SK-N-SH (cell line): ENCODE measurements at regions not wholly inside any gene's neighbourhood (a gene's known extent, or its start where the extent isn't known, plus 50 kb on each side); places are given as distances from the start of the nearest gene placed in this dataset.

Experiments
- CTCF ChIA-PET: fragments of 300-600, 350-600 bp; formaldehyde crosslinking; extraction: SDS; loops from one replicate; lab custom pipeline; 2021; lab: Yijun Ruan, JAX
- POLR2A ChIA-PET: fragments of 350-600 bp; sonication (Branson Sonifier 250); formaldehyde crosslinking; extraction: SDS; loops from one replicate; lab custom pipeline; 2020; ENCODE audit warnings: antibody characterized with exemption, inconsistent platforms; lab: Yijun Ruan, JAX
- DNase-seq: peaks from one replicate; pipeline ENCODE4 v3.0.0; 2012
- H2AFZ ChIP-seq: fragments of 200-600 bp; sonication (generic); 2 replicates; pipeline ENCODE4 v1.8.1; 2016; ENCODE audit warnings: antibody characterized with exemption, mild to moderate bottlenecking, low read depth
- H3F3A ChIP-seq: fragments of 200-600 bp; sonication (generic); replicated peaks from 2 replicates; pipeline ENCODE3; 2016; ENCODE audit warnings: antibody characterized with exemption, mild to moderate bottlenecking; ENCODE audit not compliant: insufficient read depth
- H3K27ac ChIP-seq, 2 experiments: fragments of 200-500 bp in 1 of 2; fragments of 200-600 bp in 1 of 2; sonication (Bioruptor generic) in 1 of 2; sonication (generic), shearing (Covaris generic) in 1 of 2; 2 replicates each; pipeline versions ENCODE4 v1.5.1 to v1.6.1; 2014 to 2016; ENCODE audit warnings: low read depth in 2 of 2, inconsistent platforms in 1 of 2, low read length in 1 of 2, mild to moderate bottlenecking in 1 of 2, mixed read lengths in 1 of 2
- H3K27me3 ChIP-seq: fragments of 200-600 bp; sonication (generic), shearing (Covaris generic); 2 replicates; pipeline ENCODE4 v1.6.1; 2016; ENCODE audit warnings: mixed run types; ENCODE audit not compliant: insufficient read depth
- H3K36me3 ChIP-seq, 2 experiments: fragments of 200-500 bp in 1 of 2; fragments of 200-600 bp in 1 of 2; sonication (Bioruptor generic) in 1 of 2; sonication (generic) in 1 of 2; replicated peaks in 1 of 2; 2 replicates each; pipeline versions ENCODE3 to v1.5.1; 2014 to 2016; ENCODE audit warnings: low read length in 1 of 2, mild to moderate bottlenecking in 1 of 2; ENCODE audit not compliant: insufficient read depth in 2 of 2, control insufficient read depth in 1 of 2
- H3K4me1 ChIP-seq, 2 experiments: fragments of 200-500 bp in 1 of 2; fragments of 200-600 bp in 1 of 2; sonication (Bioruptor generic) in 1 of 2; sonication (generic), shearing (Covaris generic) in 1 of 2; 2 replicates each; pipeline versions ENCODE4 v1.5.1 to v1.6.1; 2014 to 2016; ENCODE audit warnings: low read depth in 1 of 2, low read length in 1 of 2, mixed run types in 1 of 2; ENCODE audit not compliant: insufficient read depth in 2 of 2, control insufficient read depth in 1 of 2
- H3K4me2 ChIP-seq: fragments of 200-600 bp; sonication (generic), shearing (Covaris generic); 2 replicates; pipeline ENCODE4 v1.6.1; 2017; ENCODE audit warnings: mixed run types
- H3K4me3 ChIP-seq, 2 experiments: fragments of 200-500 bp in 1 of 2; fragments of 200-600 bp in 1 of 2; sonication (Bioruptor generic) in 1 of 2; sonication (generic), shearing (Covaris generic) in 1 of 2; 2 replicates each; pipeline versions ENCODE4 v1.5.1 to v1.8.1; 2014 to 2016; ENCODE audit warnings: low read depth in 2 of 2, inconsistent platforms in 1 of 2, low read length in 1 of 2, mild to moderate bottlenecking in 1 of 2, mixed read lengths in 1 of 2, moderate library complexity in 1 of 2
- H3K79me2 ChIP-seq: fragments of 200-600 bp; sonication (generic); 2 replicates; pipeline ENCODE4 v1.8.1; 2017; ENCODE audit warnings: mild to moderate bottlenecking; ENCODE audit not compliant: insufficient read depth
- H3K9ac ChIP-seq: fragments of 200-600 bp; sonication (generic); 2 replicates; pipeline ENCODE4 v1.6.1; 2017; ENCODE audit warnings: mixed run types
- H3K9me2 ChIP-seq: fragments of 200-600 bp; sonication (generic); 2 replicates; pipeline ENCODE4 v1.6.1; 2017; ENCODE audit warnings: mixed run types
- H3K9me3 ChIP-seq: fragments of 200-600 bp; sonication (generic); 2 replicates; pipeline ENCODE4 v1.6.1; 2017; ENCODE audit warnings: mixed run types, mild to moderate bottlenecking, moderate library complexity
- H4K20me1 ChIP-seq: fragments of 200-600 bp; sonication (generic); 2 replicates; pipeline ENCODE4 v1.6.1; 2017; ENCODE audit warnings: mild to moderate bottlenecking, mixed run types; ENCODE audit not compliant: insufficient read depth
- EP300 ChIP-seq, 2 experiments: IDR thresholded peaks; 2 replicates each; pipeline versions ENCODE4 v1.4.0 to v1.6.1; 2012; ENCODE audit warnings: borderline replicate concordance in 1 of 2, low read depth in 1 of 2, low read length in 1 of 2
- EZH2phosphoT487 ChIP-seq: fragments of 200-600 bp; sonication (generic); IDR thresholded peaks from 2 replicates; pipeline ENCODE4 v1.6.1; 2017; ENCODE audit warnings: low read depth, mixed run types, mild to moderate bottlenecking, antibody characterized with exemption, moderate library complexity, borderline replicate concordance
- FOSL2 ChIP-seq: IDR thresholded peaks from 2 replicates; pipeline ENCODE4 v1.4.0; 2012; ENCODE audit warnings: low read depth, mild to moderate bottlenecking, moderate library complexity, borderline replicate concordance
- FOXM1 ChIP-seq: IDR thresholded peaks from 2 replicates; pipeline ENCODE4 v1.4.0; 2012; ENCODE audit warnings: low read depth, mild to moderate bottlenecking
- GABPA ChIP-seq: IDR thresholded peaks from 2 replicates; pipeline ENCODE4 v1.4.0; 2012; ENCODE audit warnings: low read depth, mild to moderate bottlenecking
- JUND ChIP-seq: IDR thresholded peaks from 2 replicates; pipeline ENCODE4 v1.4.0; 2012
- MEF2A ChIP-seq: IDR thresholded peaks from 2 replicates; pipeline ENCODE4 v1.4.0; 2012; ENCODE audit warnings: low read depth, borderline replicate concordance
- NFIC ChIP-seq: IDR thresholded peaks from 2 replicates; pipeline ENCODE4 v1.4.0; 2012; ENCODE audit warnings: borderline replicate concordance
- RCOR1 ChIP-seq: fragments of 150-350 bp; IDR thresholded peaks from 2 replicates; pipeline ENCODE4 v1.6.1; 2017; ENCODE audit warnings: antibody characterized with exemption, low read length
- REST ChIP-seq: IDR thresholded peaks from 2 replicates; pipeline ENCODE4 v1.6.1; 2012; ENCODE audit warnings: mild to moderate bottlenecking, low read depth, low read length, moderate library complexity
- RFX5 ChIP-seq: IDR thresholded peaks from 2 replicates; pipeline ENCODE4 v1.6.1; 2012; ENCODE audit warnings: mild to moderate bottlenecking, improper control_type of control experiment, low read length
- RXRA ChIP-seq: IDR thresholded peaks from 2 replicates; pipeline ENCODE4 v1.4.0; 2012; ENCODE audit warnings: low read depth, mild to moderate bottlenecking, borderline replicate concordance
- SIN3A ChIP-seq: IDR thresholded peaks from 2 replicates; pipeline ENCODE4 v1.6.1; 2012; ENCODE audit warnings: low read depth, mild to moderate bottlenecking, low read length, moderate library complexity, borderline replicate concordance
- SMC3 ChIP-seq: IDR thresholded peaks from 2 replicates; pipeline ENCODE4 v1.6.1; 2012; ENCODE audit warnings: low read depth, low read length, improper control_type of control experiment
- TCF12 ChIP-seq: IDR thresholded peaks from 2 replicates; pipeline ENCODE4 v1.4.0; 2012
- TEAD4 ChIP-seq: IDR thresholded peaks from 2 replicates; pipeline ENCODE4 v1.4.0; 2012; ENCODE audit warnings: mild to moderate bottlenecking, borderline replicate concordance; ENCODE audit not compliant: insufficient read depth
- USF2 ChIP-seq: fragments of 150-350 bp; IDR thresholded peaks from 2 replicates; pipeline ENCODE4 v1.6.1; 2017; ENCODE audit warnings: antibody characterized with exemption, low read length, low read depth, borderline replicate concordance
- YY1 ChIP-seq: IDR thresholded peaks from 2 replicates; pipeline ENCODE4 v1.4.0; 2012; ENCODE audit warnings: low read depth, mild to moderate bottlenecking
- WGBS: methylation state at CpG from one replicate; pipeline ENCODE4 v1.1.6; 2017; ENCODE audit warnings: low lambda C conversion rate; 5-methylcytosine and 5-hydroxymethylcytosine counted together
- TF ChIP-seq, protein P1 (sequence below): IDR thresholded peaks from 2 replicates; pipeline ENCODE4 v1.4.0; 2012; ENCODE audit warnings: low read depth, borderline replicate concordance
- TF ChIP-seq, protein P2 (sequence below): IDR thresholded peaks from 2 replicates; pipeline ENCODE4 v1.4.0; 2012; ENCODE audit warnings: low read depth

- Histone ChIP-seq H2AFZ (no peak overlapping the region), H3K36me3 (no peaks in the 10 kb centered on the region), H3K9ac (no peak overlapping the region), H3K4me3 (no peak overlapping the region), H3K9me2 (no peaks in the 10 kb centered on the region), H3K27me3 (no peaks in the 10 kb centered on the region), H3K27ac (no peak overlapping the region), H3K4me2 (no peak overlapping the region), H3K79me2 (no peaks in the 10 kb centered on the region), H3K4me1 (no peaks in the 10 kb centered on the region), H4K20me1 (no peaks in the 10 kb centered on the region), H3F3A (no peaks in the 10 kb centered on the region), H3K9me3 (no peaks in the 10 kb centered on the region)
- DNase-seq: no peak
- POLR2A ChIA-PET: no interaction called here
- CTCF ChIA-PET: no interaction called here
- WGBS: 48% methylated on average over 3 of the region's 3 CpGs
- TF ChIP-seq, protein P1, sequence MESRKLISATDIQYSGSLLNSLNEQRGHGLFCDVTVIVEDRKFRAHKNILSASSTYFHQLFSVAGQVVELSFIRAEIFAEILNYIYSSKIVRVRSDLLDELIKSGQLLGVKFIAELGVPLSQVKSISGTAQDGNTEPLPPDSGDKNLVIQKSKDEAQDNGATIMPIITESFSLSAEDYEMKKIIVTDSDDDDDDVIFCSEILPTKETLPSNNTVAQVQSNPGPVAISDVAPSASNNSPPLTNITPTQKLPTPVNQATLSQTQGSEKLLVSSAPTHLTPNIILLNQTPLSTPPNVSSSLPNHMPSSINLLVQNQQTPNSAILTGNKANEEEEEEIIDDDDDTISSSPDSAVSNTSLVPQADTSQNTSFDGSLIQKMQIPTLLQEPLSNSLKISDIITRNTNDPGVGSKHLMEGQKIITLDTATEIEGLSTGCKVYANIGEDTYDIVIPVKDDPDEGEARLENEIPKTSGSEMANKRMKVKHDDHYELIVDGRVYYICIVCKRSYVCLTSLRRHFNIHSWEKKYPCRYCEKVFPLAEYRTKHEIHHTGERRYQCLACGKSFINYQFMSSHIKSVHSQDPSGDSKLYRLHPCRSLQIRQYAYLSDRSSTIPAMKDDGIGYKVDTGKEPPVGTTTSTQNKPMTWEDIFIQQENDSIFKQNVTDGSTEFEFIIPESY: no peak
- no peak for TF ChIP-seq SMC3
- no peak for TF ChIP-seq FOXM1
- no peak for TF ChIP-seq RFX5
- no peak for TF ChIP-seq RXRA
- no peak for TF ChIP-seq EZH2phosphoT487
- TF ChIP-seq TEAD4: no peak
- no peak for TF ChIP-seq MEF2A
- no peak for TF ChIP-seq FOSL2
- no peak for TF ChIP-seq GABPA
- no peak for TF ChIP-seq EP300 (IDR thresholded peaks at IDR 0.05; ENCODE audit: borderline replicate concordance in 1 of 2, low read depth in 1 of 2, low read length in 1 of 2)
- no peak for TF ChIP-seq RCOR1
- no peak for TF ChIP-seq REST
- no peak for TF ChIP-seq SIN3A
- TF ChIP-seq NFIC: no peak
- no peak for TF ChIP-seq USF2
- no peak for TF ChIP-seq JUND
- no peak for TF ChIP-seq YY1
- TF ChIP-seq TCF12: no peak
- TF ChIP-seq, protein P2, sequence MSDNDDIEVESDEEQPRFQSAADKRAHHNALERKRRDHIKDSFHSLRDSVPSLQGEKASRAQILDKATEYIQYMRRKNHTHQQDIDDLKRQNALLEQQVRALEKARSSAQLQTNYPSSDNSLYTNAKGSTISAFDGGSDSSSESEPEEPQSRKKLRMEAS: no peak
These were observed 205.0 kb downstream of the ZIC1 start for GRCh38 chr3:147614210-147614609.
